ENCODE measurements at regions not wholly inside any gene's neighbourhood (a gene's known extent, or its start where the extent isn't known, plus 50 kb on each side); places are given as distances from the start of the nearest gene placed in this dataset.

DNA sequence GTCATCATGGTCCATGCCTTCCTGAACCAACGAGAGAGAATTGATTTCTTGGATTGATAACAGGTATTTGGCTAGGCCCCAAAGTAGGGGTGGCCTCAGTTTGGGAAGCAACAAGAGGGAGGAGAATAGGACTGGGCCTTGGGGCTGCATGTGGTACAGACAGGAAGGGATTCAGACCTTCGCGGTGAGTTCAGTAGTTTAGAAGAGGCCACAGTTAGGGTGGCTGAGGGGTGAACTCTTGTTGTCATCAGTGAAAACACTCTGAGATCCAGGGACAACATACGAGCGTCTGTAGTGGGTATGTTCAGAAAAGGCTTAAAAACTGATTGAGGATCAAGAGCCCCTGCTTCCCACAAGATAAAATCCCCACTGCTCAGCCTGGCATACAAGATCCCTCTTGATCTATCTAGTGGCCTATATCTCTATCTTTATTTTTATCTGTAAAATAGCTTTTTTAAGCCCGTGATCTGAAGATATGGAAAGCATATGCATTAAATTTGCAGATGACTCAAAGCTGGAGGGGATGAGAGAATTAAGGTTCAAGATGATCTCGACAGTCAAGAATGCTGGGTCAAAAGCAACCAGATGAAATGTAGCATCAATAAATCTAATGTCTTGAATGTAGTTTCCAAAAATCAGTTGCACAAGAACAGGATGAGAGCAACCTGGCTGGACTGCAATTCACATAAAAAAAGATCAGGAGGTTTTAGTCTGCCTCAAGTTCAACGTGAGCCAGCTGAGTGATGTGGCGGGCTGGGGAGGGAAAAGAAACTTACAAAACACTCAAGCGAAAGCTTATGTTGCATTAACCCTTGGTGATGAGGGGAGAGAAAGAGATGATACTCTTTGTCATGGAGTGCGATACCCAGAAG lies 221.1 kb upstream of the TLE3 start:
- Histone ChIP-seq H3K27ac (ENCODE audit: low read depth, low read length, poor library complexity, severe bottlenecking) (no peak overlapping the region), H3K36me3 (ENCODE audit: insufficient read depth, low read length, poor library complexity, severe bottlenecking) (no peaks in the 10 kb centered on the region), H3K9me3 (ENCODE audit: low read depth, low read length, poor library complexity, severe bottlenecking) (no peaks in the 10 kb centered on the region), H3K4me3 (ENCODE audit: low read depth, low read length, poor library complexity, severe bottlenecking) (no peak overlapping the region), H3K4me1 (ENCODE audit: insufficient read depth, low read length, poor library complexity, severe bottlenecking) (peaks cover 13% of the 10 kb centered on the region), H3K27me3 (replicated peaks; ENCODE audit: insufficient read depth, low read depth, low read length, poor library complexity) (no peaks in the 10 kb centered on the region)
- ChIA-PET POLR2A (ENCODE audit: low non-redundant PET) (no interaction called here), CTCF (no interaction called here)
- TF ChIP-seq, protein P1, sequence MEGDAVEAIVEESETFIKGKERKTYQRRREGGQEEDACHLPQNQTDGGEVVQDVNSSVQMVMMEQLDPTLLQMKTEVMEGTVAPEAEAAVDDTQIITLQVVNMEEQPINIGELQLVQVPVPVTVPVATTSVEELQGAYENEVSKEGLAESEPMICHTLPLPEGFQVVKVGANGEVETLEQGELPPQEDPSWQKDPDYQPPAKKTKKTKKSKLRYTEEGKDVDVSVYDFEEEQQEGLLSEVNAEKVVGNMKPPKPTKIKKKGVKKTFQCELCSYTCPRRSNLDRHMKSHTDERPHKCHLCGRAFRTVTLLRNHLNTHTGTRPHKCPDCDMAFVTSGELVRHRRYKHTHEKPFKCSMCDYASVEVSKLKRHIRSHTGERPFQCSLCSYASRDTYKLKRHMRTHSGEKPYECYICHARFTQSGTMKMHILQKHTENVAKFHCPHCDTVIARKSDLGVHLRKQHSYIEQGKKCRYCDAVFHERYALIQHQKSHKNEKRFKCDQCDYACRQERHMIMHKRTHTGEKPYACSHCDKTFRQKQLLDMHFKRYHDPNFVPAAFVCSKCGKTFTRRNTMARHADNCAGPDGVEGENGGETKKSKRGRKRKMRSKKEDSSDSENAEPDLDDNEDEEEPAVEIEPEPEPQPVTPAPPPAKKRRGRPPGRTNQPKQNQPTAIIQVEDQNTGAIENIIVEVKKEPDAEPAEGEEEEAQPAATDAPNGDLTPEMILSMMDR (conservative IDR thresholded peaks at IDR 0.05; ENCODE audit: low read depth, low read length) = no peak
- TF ChIP-seq EZH2 (IDR thresholded peaks at IDR 0.05; ENCODE audit: borderline replicate concordance, low read depth, low read length, poor library complexity, severe bottlenecking) = no peak
- no TSS peak for BruUV-seq (replicated peaks)
- intact Hi-C loops (cut with micrococcal nuclease; ENCODE audit: unreplicated experiment) = no loop called here
- DNase-seq (ENCODE audit: low spot score) = peak; percentile 28

DNA sequence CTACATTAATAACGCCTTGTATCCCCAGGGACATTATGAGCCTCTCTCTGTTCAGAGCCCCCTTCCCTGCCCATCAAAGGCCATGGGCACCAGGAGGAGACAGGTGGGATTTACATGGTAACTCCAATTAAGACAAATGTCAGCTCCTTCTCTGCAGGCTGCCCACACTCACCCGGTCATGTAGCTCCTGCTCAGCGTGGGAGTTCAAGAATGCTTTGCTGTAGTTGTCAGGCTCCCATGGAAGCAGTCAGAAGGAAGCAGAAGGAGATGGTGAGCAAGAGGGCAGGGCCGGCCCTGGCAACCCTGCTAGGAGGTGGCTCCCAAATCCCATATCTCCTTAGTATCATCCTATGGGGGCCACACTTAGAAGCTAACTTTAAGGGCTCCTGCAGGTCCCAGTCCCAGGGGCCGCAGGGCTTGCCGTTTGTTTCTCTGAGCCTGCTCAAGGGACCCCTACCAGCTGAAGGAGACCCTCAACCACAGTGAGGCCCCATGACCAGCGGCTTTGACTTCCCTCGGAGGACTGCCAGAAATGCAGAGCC lies 218.4 kb upstream of the TLE3 start:
- intact Hi-C loops (cut with micrococcal nuclease; ENCODE audit: unreplicated experiment) = no loop called here

DNA sequence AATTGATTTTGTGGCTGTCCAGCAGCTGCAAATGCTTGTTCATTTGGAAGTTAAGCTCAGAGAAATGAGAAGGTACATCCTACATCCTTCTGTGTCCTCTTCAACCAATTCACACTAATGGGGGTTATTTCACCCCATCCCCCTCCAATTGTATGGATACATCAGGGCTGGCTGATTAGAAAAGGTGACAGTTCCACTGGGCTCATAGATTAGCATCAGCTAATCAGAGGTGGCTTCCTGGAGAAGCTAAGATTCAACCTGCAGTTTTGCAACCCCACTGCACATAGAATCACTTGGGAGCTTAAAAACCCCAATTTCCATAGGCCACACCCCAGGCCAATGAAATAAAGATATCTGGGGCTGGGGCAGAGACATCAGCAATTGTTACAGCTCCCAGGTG lies 217.7 kb upstream of the TLE3 start:
- no peaks in the 10 kb centered on the region for H3K27me3 ChIP-seq (replicated peaks; ENCODE audit: insufficient read depth, low read depth, low read length, poor library complexity)
- no peak for DNase-seq (ENCODE audit: low spot score)
- H3K4me3 ChIP-seq (ENCODE audit: low read depth, low read length, poor library complexity, severe bottlenecking) = no peak overlapping the region
- H3K9me3 ChIP-seq (ENCODE audit: low read depth, low read length, poor library complexity, severe bottlenecking) = no peaks in the 10 kb centered on the region
- ChIA-PET POLR2A (ENCODE audit: low non-redundant PET) (interaction anchor here (1.0 kb wide), 1 partner anchor 9 kb away, joined by 3 read pairs; no protein-coding TSS in a partner anchor), CTCF (no interaction called here)
- H3K36me3 ChIP-seq (ENCODE audit: insufficient read depth, low read length, poor library complexity, severe bottlenecking) = no peaks in the 10 kb centered on the region
- BruUV-seq (replicated peaks) = no TSS peak
- no peak for TF ChIP-seq EZH2 (IDR thresholded peaks at IDR 0.05; ENCODE audit: borderline replicate concordance, low read depth, low read length, poor library complexity, severe bottlenecking)
- TF ChIP-seq, protein P1 (conservative IDR thresholded peaks at IDR 0.05; ENCODE audit: low read depth, low read length) = no peak
- intact Hi-C loops (cut with micrococcal nuclease; ENCODE audit: unreplicated experiment) = no loop called here
- H3K27ac ChIP-seq (ENCODE audit: low read depth, low read length, poor library complexity, severe bottlenecking) = no peak overlapping the region
- peaks cover 3% of the 10 kb centered on the region for H3K4me1 ChIP-seq (ENCODE audit: insufficient read depth, low read length, poor library complexity, severe bottlenecking)

More for the DNA sequence above, 218.4 kb upstream of the TLE3 start:
- Histone ChIP-seq H3K9me3 (ENCODE audit: low read depth, low read length, poor library complexity, severe bottlenecking) (no peaks in the 10 kb centered on the region), H3K36me3 (ENCODE audit: insufficient read depth, low read length, poor library complexity, severe bottlenecking) (no peaks in the 10 kb centered on the region), H3K4me3 (ENCODE audit: low read depth, low read length, poor library complexity, severe bottlenecking) (no peak overlapping the region), H3K27ac (ENCODE audit: low read depth, low read length, poor library complexity, severe bottlenecking) (no peak overlapping the region), H3K4me1 (ENCODE audit: insufficient read depth, low read length, poor library complexity, severe bottlenecking) (peaks cover 3% of the 10 kb centered on the region), H3K27me3 (replicated peaks; ENCODE audit: insufficient read depth, low read depth, low read length, poor library complexity) (no peaks in the 10 kb centered on the region)
- TF ChIP-seq EZH2 (IDR thresholded peaks at IDR 0.05; ENCODE audit: borderline replicate concordance, low read depth, low read length, poor library complexity, severe bottlenecking) = no peak
- TF ChIP-seq, protein P1 (conservative IDR thresholded peaks at IDR 0.05; ENCODE audit: low read depth, low read length) = no peak
- POLR2A ChIA-PET (ENCODE audit: low non-redundant PET) = interaction anchor here (0.5 kb wide), 1 partner anchor 675 kb away, joined by 3 read pairs; no protein-coding TSS in a partner anchor
- DNase-seq (ENCODE audit: low spot score) = no peak
- CTCF ChIA-PET = no interaction called here
- BruUV-seq (replicated peaks) = no TSS peak

Data from A673 (cell line).